ENCODE measurements at regions not wholly inside any gene's neighbourhood (a gene's known extent, or its start where the extent isn't known, plus 50 kb on each side); places are given as distances from the start of the nearest gene placed in this dataset.

DNA sequence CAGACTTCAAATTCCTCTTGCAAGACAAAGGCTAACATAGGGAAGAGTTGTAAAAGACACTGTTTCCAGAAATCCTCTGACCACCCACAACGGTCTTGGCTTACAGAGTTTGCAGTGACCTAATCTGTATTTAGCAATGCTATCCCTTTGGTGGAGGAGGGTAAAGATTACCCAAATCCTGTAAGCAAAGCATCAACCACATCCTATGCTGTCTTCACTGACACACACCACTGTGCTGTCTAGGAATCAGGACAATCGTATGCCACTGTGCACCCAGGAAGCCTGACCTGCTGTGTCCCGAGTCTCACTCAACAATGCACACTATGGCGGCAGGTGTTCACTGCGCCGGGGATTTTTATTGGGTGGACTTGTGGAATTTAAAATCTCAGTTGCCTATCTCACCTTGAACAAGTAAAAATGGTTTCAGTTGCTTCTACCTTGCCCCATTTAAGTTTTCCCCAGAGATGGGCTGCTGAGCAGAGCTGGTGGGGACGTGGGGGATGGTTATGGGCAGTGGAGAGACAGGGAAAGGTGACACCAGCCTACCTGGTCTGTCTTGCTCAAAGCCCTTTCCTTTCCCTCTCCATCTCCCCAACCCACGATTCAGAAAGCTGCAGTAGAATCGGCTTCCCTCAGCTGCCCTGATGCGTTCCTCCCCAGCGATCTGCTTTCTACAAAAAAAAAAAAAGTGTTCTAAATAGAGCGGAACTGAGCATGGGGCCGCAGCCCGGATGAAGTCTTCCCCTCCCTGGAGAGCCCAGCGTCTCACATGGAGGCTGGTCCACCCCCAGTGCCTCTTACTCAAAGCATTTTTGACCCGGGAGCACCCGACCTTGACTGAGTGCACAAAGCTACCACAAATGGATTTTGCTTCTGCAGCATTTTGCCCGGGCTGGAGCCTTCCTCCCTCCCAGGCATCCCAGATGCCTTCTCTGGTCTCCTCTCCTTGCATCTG lies 271.5 kb downstream of the SOX9 start:
- TF ChIP-seq, protein P1, sequence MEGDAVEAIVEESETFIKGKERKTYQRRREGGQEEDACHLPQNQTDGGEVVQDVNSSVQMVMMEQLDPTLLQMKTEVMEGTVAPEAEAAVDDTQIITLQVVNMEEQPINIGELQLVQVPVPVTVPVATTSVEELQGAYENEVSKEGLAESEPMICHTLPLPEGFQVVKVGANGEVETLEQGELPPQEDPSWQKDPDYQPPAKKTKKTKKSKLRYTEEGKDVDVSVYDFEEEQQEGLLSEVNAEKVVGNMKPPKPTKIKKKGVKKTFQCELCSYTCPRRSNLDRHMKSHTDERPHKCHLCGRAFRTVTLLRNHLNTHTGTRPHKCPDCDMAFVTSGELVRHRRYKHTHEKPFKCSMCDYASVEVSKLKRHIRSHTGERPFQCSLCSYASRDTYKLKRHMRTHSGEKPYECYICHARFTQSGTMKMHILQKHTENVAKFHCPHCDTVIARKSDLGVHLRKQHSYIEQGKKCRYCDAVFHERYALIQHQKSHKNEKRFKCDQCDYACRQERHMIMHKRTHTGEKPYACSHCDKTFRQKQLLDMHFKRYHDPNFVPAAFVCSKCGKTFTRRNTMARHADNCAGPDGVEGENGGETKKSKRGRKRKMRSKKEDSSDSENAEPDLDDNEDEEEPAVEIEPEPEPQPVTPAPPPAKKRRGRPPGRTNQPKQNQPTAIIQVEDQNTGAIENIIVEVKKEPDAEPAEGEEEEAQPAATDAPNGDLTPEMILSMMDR (IDR thresholded peaks at IDR 0.05) = no peak
- no peak for TF ChIP-seq IRF1 (CRISPR knock-in tag; IDR thresholded peaks at IDR 0.05)

Data from WTC11 (cell line).